Neural cell (in vitro differentiated cells): ENCODE measurements at regions not wholly inside any gene's neighbourhood (a gene's known extent, or its start where the extent isn't known, plus 50 kb on each side); places are given as distances from the start of the nearest gene placed in this dataset.

Experiments used
- RAD21 ChIP-seq: fragments of 450-650 bp; conservative IDR thresholded peaks from 2 replicates; pipeline ENCODE4 v1.6.1; 2014; ENCODE audit warnings: antibody characterized with exemption, mild to moderate bottlenecking, moderate library complexity
- TF ChIP-seq, protein P1 (sequence below): fragments of 450-650 bp; IDR thresholded peaks from 2 replicates; pipeline ENCODE4 v1.5.1; 2014; ENCODE audit warnings: antibody characterized with exemption, mild to moderate bottlenecking, moderate library complexity; ENCODE audit not compliant: poor library complexity, severe bottlenecking

DNA sequence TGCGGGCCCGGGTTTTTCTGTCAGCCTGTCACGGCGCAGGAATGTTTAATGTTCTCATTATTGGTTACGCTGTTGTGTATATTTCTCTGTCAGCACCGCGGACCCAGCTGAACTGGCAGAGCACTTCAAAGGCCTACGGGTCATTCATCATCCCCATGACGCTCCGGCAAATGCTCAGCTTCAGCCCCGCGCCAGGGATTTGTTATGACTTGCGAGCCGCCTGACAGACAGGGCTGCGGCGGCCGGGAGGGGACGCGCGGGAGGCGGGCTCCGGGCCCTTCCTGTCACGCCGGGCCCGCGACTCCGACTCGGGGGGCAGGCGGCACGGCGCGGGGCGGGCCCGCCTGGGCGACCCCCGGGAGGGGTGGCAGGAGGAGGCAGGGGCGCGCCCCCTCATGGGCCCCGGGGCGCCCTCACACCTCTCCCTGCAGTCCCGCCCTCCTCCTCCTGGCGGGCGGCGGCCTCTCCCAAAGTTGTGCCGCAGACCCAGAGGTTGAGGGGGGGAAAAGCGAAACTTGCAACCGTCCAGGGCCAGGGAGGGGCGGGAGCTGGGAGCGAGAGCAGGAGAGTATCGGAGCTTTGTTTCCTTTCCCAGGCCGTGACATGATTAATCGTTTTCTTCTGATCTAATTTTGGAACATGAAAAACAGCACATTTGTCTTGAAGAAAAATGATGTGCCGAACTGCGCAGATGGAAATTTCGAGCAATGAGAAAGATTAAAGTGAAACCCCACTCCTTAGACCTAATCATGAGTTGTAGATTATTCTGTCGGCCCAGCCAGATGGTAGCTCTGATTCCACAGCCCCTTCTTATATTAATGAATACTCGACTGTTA is 59.3 kb upstream of the COMTD1 start:
- TF ChIP-seq, protein P1, sequence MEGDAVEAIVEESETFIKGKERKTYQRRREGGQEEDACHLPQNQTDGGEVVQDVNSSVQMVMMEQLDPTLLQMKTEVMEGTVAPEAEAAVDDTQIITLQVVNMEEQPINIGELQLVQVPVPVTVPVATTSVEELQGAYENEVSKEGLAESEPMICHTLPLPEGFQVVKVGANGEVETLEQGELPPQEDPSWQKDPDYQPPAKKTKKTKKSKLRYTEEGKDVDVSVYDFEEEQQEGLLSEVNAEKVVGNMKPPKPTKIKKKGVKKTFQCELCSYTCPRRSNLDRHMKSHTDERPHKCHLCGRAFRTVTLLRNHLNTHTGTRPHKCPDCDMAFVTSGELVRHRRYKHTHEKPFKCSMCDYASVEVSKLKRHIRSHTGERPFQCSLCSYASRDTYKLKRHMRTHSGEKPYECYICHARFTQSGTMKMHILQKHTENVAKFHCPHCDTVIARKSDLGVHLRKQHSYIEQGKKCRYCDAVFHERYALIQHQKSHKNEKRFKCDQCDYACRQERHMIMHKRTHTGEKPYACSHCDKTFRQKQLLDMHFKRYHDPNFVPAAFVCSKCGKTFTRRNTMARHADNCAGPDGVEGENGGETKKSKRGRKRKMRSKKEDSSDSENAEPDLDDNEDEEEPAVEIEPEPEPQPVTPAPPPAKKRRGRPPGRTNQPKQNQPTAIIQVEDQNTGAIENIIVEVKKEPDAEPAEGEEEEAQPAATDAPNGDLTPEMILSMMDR: peak; percentile 52
- no peak for TF ChIP-seq RAD21
